Kasumi-1 (cell line): ENCODE measurements at regions not wholly inside any gene's neighbourhood (a gene's known extent, or its start where the extent isn't known, plus 50 kb on each side); places are given as distances from the start of the nearest gene placed in this dataset.

Experiments used
- DNase-seq, 2 experiments: peaks; one replicate each; lab custom pipeline; 2025; lab: John Stamatoyannopoulos, UW

DNA sequence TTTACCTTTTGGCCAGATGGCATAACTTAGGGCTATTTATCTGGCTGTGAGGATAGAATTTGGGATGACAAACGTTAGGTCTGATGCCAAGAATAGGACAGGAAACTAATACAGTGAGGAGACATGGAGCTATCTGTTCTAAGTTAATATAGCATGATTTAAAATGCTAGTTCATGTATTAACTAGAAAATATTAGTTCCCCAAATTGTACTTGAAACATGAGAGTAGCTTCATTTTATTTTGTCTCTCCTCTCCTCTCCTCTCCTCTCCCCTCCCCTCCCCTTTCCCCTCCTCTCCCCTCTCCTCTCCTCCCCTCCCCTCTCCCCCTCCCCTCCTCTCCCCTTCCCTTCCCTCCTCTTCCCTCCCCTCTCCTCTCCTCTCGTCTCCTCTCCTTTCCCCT is 101.1 kb upstream of the MYO16 start:
- DNase-seq, result no peak

DNA sequence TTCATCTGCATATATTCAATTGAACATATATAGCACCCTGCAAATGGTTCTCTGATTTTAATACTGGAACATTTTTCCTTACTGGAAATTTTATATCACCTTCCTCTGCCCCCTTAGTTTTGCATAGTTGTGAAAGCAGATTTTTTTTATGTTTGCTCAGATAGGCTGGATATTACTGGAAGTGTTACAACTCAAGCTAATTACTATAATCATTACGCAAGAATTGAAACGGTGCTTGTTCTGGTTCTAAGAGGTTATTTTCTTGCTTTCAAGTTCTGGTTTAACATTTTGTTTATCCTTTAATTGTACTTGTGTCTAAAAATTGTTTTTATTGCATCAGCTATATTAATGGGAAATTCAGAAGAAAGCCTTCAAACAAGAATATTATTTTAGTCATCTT is 95.6 kb upstream of the MYO16 start:
- no peak for DNase-seq

DNA sequence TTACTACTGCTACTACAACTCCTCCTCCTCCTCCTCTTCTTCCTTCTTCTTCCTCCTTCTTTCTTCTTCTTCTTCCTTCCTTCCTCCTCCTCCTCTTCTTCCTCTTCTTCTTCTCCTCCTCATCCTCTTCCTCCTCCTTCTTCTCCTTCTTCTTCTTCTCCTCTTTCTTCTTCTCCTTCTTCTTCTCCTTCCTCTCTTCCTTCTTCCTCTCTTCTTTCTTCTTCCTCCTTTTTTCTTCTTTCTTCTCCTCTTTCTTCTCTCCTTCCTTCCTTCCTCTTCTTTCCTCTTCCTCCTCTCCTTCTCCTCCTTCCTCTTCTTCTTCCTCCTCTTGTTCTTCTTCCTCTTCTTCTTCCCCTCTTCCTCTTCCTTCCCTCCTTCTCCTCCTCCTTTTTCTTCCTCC is 94.7 kb upstream of the MYO16 start:
- DNase-seq, result no peak

DNA sequence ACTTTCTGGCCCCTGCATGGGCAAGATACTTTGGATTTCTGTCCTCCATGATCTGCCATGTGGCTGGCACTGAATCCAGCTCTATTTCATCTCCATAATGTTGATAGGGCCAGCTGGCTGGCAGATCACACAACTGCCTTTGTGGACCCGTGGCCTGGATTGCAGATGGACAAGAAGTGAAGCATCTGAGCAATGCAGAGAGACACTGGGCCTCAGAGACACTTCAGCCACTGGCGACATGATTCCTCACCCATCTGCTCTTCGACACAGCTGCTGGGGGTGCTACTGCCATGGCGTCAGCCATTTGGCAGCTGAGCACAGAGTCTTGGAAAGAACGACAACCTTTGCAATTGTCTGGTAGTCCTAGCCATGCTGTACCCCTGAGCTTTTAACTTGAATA is 79.5 kb upstream of the MYO16 start:
- no peak for DNase-seq

DNA sequence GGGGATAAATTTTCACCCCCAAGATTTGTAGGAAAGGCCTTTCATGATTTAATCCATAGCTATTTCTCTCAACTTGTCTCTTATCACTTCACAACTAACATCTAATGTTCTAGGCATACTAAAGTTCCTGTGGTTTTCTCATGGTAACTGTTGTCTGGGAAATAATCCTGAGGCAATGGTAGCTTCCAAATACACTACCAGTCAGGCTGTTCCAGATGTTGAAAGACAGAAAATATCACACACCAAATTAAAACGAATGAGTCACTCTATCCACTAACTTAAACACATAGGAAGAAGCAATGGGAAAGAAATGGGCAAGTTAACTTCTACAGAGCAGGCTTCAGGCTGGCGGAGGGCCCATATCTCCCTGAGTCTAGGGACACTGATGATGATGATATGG is 77.7 kb upstream of the MYO16 start:
- DNase-seq, result no peak

DNA sequence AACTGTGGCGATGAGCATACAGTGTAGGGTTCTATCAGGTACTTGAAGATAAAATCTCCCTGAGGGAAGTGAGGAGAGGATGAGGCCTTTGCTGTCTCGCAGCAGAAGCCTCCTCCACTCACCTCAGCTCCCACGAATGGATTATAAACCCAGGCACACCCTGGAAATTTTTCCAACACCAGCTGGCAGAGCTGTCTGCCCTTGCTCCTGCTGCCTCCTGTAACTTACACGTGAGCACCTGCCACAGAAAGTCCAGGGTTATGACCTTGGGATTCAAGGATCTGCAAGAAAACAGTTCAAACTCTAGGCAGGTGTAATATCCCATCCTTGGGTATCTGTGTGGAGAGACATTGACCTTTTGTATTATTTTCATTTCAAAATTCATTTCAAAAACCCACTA is 70.9 kb upstream of the MYO16 start:
- no peak for DNase-seq

DNA sequence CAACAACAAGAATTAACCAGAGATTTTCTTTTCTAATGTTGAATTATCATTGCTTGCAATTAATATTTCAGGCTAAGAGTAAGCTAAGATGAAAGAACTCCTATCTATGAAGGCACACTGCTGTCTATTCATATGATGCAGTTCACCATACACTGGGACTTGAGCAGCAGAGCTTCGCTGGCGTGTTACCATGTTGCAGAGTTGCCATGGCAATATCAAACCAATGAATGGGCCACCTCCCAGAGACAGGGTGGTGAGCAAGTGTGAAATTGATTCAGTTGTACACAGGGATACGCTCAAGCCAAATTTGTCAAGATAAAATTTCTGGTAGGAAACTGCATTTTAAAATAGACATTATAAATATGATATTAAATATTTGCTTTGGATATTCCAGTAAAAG is 69.3 kb upstream of the MYO16 start:
- DNase-seq, result no peak

DNA sequence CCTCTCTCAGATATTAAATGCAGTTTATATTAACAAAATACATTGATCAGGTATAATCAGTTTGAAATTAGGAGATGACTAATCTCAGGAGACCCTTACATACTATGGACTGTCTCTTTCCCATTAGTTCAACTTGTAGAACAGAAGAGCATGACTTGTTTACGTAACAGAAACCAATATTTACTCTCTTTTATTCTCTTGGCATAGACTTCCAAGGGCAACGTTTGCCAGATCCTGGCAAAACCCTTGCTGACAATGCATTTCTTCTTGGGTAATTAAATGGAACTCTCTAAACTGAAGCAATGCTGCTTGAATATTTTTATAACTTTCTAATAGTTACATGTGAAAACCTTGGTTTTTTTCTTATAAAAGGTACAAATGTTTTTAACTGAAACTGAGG is 68.3 kb upstream of the MYO16 start:
- no peak for DNase-seq

DNA sequence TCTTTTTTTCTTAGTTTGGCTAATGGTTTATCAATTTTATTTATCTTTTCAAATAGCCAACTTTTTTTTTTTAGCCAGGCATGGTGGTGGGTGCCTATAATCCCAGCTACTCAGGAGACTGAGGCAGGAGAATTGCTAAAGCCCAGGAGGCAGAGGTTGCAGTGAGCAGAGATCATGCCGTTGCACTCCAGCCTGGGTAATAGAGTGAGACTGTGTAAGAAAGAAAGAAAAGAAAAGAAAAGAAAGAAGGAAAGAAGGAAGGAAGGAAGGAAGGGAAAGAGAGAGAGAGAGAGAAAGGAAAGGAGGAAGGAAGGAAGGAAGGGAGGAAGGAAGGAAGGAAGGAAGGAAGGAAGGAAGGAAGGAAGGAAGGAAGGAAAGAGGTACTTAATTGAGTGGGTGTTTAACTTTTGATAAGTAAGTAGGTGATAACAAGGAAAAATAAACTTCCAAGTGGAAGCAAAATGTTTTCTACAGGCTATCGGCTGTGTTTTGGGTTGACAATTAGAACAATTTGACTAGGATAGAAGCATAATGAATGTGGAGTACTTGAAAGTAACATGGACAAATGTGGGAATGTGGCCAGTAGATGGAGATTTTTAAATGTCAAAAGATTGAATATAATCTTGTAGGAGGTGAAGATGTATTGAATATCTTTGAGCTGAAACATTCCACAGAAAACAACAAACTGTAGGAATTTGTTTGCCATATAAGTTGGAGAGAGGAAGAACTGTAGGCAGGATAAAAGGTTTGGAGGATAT is 62.8 kb upstream of the MYO16 start:
- no peak for DNase-seq

DNA sequence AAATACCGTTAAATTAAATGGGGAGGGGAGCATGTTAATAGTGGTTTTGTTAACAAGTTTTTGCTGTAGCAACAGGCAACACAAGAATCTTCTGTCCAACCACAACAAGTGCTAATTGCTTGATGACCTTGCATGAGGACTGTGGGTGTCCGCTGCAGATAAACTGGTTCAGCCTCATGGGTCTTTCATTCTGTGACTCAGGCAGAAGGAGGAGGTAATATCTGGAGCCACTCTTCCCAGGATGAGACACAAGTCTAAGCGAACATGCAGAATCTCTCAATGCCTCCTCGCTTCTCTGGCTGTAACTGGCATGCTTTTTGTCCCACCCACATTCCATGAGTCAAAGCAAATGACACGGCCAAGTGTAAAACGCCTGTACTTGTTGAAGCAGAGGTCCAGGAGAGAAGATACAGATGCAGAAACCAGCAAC is 56.6 kb upstream of the MYO16 start:
- no peak for DNase-seq

DNA sequence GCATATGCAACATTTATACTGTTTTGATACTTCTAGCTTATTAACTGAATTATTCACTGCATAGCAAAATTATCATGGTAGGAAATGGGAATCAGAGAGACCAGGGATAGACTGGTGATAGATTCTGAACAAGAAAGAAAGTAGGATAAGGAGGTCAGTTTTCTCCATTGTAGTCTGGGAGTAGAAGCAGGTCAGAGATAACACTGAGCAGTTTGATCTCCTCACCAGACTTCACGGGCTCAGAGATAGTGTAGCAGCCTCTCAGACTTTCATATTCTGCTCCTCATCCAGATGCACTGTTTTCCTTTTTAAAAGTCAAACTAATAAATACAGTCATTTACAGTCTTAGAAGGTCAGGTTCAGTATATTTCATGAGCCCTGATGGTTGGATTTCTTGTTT is 56.0 kb upstream of the MYO16 start:
- no peak for DNase-seq

DNA sequence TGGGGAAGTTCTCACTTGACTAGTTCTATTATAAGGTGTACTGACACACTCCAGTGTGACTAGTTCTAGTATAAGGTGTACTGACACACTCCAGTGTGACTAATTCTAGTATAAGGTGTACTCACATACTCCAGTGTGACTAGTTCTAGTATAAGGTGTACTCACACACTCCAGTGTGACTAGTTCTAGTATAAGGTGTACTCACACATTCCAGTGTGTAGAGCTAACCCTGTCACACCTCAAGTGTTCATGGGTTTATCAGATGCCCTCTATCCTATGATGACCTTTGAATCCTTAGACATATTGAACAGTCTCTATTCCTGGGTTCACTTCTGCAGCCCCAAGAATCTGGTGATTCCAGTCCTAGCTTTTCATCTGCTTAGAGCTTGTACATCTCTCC is 54.6 kb upstream of the MYO16 start:
- DNase-seq, result no peak

DNA sequence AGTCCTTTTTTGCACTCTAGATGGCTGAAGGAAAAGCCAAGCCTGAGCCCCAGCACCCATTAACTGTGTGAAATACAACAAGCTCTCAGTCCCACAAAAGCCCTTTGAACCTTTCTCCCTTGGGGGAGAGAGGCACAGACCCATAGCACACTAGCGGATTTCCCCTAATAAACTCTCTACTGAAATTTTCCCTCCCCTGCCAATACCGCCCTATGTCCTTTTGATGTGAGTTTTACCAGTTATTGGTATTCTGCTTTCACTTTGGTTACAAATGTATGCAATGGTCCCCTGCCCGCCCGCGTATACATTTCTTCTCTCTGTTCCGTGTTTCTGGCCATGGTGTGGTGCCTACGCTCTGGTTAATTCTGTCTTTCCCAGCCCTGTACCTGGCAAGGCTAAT is 54.0 kb upstream of the MYO16 start:
- DNase-seq, result no peak
